ENCODE measurements at regions not wholly inside any gene's neighbourhood (a gene's known extent, or its start where the extent isn't known, plus 50 kb on each side); places are given as distances from the start of the nearest gene placed in this dataset.

- TF ChIP-seq CTCF (IDR thresholded peaks at IDR 0.05; ENCODE audit: insufficient read depth, low read depth, low read length) = no peak
- DNase-seq (ENCODE audit: low read depth) = no peak
- H3K4me3 ChIP-seq (ENCODE audit: low read depth, low read length) = no peak overlapping the region
Measured at GRCh38 chr7:85737426-85737825, 550.6 kb upstream of the SEMA3D start.

DNA sequence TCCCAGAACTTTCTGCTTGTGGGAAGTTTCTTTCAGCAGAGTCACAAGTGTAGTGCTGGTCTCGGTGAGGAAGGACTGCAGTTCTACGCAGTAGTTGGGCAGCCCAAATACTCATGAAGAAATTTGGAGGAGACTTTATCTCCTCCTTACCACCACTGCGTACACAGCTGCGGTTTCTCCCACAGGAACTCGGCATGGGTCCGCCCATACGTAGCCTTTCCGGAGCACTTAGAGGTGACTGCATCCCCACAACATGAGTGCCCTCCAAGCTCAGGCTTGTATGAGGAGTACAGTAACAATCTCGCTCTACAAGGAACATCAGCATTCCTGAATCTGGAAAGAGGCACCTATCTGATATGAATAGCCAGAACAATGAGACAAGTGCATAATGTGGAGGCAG is 549.2 kb upstream of the SEMA3D start:
- TF ChIP-seq CTCF (IDR thresholded peaks at IDR 0.05; ENCODE audit: insufficient read depth, low read depth, low read length) = no peak
- no peak overlapping the region for H3K4me3 ChIP-seq (ENCODE audit: low read depth, low read length)
- DNase-seq (ENCODE audit: low read depth) = no peak

- no peak for DNase-seq (ENCODE audit: low read depth)
- no peak for TF ChIP-seq CTCF (IDR thresholded peaks at IDR 0.05; ENCODE audit: insufficient read depth, low read depth, low read length)
- no peak overlapping the region for H3K4me3 ChIP-seq (ENCODE audit: low read depth, low read length)
Measured at GRCh38 chr7:85734823-85735222, 548.0 kb upstream of the SEMA3D start.

DNA sequence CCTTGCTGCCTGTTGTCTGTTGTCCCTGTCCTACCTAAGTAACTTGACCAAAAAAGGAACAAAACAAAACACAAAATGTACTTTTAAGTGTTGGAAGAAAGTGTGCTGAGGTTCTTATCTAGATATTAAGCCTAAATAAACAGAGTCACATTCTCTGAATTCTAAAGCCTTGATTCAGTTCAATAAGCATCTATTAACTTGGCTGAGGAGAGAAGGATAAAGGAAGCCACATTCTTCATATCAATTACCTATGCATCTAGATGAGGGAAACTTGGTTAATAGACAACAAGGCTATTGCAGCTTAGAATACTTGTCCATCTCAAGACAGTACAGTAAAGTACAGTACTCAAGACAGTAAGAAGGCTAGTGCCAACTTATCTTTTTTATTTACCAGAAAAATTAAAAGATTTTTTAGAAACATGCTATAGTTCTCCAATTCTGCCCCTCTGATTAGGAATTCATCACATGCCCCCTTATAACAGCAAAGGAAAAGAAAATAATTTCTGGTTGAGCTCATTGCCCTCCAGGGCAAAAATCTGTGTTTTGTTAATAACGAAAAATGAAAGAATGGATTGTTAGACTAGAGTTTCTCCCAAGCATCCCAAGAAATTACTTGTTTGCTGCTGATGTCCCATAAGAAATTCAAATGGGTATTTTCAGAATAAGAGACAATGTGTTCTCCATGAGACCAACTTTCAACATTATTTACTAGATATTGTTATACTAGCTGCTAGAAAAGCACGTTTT is 546.5 kb upstream of the SEMA3D start:
- DNase-seq (ENCODE audit: low read depth) = no peak
- H3K4me3 ChIP-seq (ENCODE audit: low read depth, low read length) = no peak overlapping the region
- no peak for TF ChIP-seq CTCF (IDR thresholded peaks at IDR 0.05; ENCODE audit: insufficient read depth, low read depth, low read length)

DNA sequence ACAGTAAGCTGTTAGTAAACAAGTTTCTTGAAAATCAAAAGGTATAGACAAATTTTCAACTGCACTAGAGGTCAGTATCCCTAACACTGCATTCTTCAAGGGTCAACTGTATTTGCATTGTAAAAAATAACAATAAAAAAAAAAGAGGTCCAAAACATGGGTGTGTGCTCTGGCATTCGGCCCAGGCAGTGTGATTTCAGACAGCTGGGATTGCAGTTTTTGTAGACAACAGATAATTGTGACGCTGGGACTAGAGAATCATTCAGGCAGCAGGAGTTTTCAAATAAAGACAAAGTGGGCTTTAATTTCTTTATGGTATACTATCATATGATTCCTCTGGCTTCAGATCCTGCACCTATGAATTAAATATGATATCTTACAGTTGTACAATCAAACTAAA is 543.2 kb upstream of the SEMA3D start:
- H3K4me3 ChIP-seq (ENCODE audit: low read depth, low read length) = no peak overlapping the region
- TF ChIP-seq CTCF (IDR thresholded peaks at IDR 0.05; ENCODE audit: insufficient read depth, low read depth, low read length) = no peak
- peak; percentile 5 for DNase-seq (ENCODE audit: low read depth)

GRCh38 chr7:85725026-85725425 is 538.2 kb upstream of the SEMA3D start:
- no peak overlapping the region for H3K4me3 ChIP-seq (ENCODE audit: low read depth, low read length)
- TF ChIP-seq CTCF (IDR thresholded peaks at IDR 0.05; ENCODE audit: insufficient read depth, low read depth, low read length) = no peak
- DNase-seq (ENCODE audit: low read depth) = no peak

Measured in fibroblast of villous mesenchyme (primary cell).